Glomerular visceral epithelial cell (primary cell): ENCODE measurements at regions not wholly inside any gene's neighbourhood (a gene's known extent, or its start where the extent isn't known, plus 50 kb on each side); places are given as distances from the start of the nearest gene placed in this dataset.

Source experiments
- DNase-seq: peaks from one replicate; pipeline ENCODE4 v3.0.0-alpha.2; 2016; ENCODE audit errors: extremely low spot score

DNA sequence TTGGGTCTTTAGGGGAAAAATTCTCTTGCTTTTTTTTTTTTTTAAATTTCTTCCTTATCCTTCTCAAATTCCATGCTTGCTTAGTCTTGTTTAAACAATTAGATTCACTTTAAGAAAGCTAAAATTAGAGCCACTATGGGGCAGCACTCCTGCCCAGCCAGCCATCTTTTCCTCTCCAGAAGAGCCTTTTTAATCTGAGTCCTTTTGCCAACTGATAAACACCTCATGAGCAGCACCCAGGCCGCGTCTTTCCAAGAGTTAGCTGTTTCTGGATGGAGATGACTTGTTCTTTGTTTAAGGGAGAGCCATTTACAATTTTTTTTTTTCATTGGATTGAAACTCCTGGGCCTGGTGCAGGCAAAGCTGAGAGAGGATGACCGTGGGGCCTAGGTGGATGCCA is 53.3 kb upstream of the TSPAN2 start:
- no peak for DNase-seq

DNA sequence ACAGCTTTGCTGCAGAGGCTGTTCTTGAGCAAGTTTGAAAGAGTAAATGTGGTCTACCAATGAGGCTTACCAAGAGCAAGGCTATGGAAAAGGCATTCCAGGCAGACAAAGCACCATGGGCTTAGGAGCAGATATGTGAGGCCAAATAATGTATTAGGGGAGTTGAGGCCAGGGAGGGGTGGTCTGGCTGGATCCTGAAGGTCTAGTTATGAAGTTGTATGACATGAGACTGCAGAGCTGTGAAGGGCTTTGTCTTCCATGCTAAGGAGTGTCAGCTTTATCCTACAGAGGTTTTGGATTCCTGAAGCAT is 51.8 kb upstream of the TSPAN2 start:
- no peak for DNase-seq

DNA sequence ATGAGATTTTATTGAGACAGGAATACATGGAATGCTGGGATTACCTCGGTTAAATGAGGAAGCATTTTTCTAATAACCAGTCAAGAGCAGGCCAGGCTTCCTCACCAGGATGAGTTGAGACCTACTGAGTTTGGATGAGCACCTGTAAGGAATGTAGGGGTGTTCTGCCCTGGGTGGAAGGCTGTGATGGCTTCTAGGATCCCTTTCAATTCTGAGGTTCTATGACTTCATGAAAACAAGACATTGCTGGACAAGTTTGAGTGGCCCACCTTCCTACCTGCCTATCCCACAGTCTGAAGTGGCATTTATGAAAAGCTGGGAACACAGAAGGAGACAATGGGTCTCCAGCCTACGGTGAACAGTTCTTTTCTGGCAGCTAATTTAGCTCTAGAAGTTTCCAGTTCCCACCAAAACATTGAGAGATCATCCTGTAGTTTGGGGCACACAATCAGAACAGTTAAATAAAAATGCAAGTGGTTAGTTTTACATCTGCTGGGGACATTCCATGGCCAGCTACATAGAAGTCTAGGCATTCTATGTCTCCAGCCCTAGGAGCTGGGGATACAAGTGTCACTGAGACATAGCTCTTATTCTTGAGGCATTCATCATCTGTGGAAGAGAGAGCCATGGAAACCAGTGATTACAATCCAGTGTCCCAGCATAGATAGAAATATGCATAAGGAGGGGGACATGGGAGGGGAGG is 51.3 kb upstream of the TSPAN2 start:
- DNase-seq: no peak

DNA sequence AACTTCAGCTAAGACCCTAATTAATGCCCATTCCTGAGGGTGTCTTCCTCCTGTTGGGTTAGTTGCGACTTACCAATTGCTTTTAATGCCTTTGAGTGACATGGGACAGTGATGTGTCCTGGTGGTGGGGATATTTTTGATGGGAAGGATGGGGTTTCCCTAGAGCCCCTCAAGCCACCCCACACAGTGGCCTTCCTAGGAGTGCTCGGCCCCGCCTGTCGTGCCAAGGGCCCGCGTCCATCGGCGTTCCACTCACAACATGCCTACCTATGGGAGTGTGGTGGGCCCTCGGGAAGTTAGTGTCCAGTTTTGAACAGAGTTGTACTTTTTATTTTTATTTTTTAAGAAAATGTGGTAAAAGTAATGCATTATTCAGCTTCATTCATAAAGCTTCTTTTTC is 50.1 kb upstream of the TSPAN2 start:
- DNase-seq: no peak
